COLO668 (cell line): ENCODE measurements at regions not wholly inside any gene's neighbourhood (a gene's known extent, or its start where the extent isn't known, plus 50 kb on each side); places are given as distances from the start of the nearest gene placed in this dataset.

Experiments used
- DNase-seq: peaks from one replicate; lab custom pipeline; 2025; ENCODE audit not compliant: unreplicated experiment; lab: John Stamatoyannopoulos, UW

- no peak for DNase-seq
Observed at GRCh38 chr3:181855825-181856224, 144.1 kb downstream of the SOX2 start.

DNA sequence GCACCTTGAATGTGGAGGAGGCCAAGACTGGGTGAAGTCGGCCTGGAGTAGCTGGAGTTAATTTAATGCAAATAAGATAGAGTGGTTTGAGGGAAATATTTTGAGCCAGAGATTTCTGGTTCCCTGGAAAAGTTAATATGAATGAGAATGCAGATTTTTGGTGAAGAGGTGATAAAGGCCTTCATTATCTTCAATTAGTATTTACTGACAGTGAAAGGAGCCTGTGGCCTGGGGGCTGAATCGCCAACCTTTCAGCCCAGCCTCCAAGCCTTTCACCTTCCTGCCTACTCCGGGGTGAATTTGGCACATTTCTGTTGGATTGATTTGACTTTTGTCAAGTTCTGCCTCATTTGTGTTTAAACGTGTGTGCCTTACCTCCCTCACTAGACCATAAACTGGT, 147.8 kb downstream of the SOX2 start:
- DNase-seq: no peak

DNA sequence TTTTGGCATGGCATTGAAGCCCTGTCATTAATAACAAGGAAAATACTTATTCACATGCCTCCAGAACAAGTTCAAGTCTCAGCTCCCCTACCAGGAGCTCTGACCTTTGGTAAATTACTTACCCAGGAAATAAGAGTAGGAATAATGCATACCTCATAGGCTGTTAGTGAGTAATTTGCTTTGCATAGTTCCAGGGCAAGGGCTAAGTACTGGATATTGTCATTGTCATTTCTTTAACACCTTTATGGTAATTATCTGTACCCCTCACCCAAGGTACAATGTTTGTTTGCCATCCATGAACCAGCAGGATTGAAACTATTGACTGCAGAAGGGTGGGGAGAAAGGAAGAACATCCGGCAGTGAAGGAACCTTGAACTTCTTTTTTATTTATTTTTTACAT, 148.5 kb downstream of the SOX2 start:
- no peak for DNase-seq

DNA sequence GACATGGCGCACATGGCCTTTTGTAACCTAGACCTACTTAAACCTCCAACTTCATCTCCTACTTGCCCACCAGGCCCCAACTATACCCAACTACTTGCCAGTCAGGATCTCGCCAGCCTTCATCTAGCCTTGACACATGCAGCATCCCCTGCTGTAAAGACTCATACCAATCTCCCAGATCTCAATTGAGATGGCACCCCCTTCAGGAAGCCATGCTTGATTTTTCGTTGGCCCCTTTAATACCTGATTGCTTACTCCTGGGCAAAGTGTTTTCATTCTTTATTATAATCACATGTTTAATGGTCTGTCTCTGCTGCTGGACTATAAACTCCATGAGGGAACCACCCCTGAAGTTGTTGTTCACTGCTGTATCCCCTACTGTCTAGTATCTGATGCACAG, 150.8 kb downstream of the SOX2 start:
- DNase-seq: no peak

- DNase-seq: no peak
Observed at GRCh38 chr3:181868576-181869082, 156.9 kb downstream of the SOX2 start.

- DNase-seq: no peak
Observed at GRCh38 chr3:181872887-181873286, 161.2 kb downstream of the SOX2 start.

DNA sequence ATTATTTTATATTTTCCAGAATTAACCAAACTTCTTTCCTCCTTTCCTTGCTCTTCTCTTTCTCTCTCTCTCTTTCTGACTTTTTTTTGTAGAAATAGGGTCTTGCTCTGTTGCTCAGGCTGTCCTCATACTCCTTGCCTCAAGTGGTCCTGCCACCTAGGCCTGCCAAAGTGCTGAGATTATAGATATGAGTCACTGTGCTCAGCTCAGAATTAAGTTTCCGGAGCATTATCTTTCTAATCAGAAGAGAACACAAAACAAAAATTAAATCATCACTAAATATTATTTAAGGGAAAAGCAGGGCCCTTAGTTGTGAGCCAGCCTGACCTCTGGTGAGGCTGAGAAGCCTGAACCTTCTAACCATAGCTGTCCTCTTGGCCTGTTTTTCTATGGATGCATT, 168.2 kb downstream of the SOX2 start:
- DNase-seq: no peak

DNA sequence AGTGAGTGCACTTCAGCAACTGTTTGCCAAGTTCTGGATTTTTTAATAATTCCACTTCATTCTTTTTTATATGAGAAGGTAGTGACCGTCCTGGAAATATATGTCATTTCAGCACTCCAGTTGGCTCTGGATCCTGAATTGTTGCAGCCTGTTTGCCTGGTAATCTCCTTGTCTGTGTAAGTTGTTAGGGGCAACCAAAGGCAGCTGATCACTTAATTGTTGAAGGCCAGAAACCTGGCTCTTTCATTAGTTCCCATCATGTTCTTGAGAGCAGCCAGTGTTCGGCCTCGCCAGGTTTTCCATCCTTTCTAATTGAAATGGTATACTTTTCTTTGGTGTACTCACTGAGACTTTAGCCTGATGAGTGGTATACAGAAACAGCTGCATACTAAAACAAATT, 168.6 kb downstream of the SOX2 start:
- no peak for DNase-seq

- DNase-seq: no peak
Observed at GRCh38 chr3:181881749-181882148, 170.0 kb downstream of the SOX2 start.

DNA sequence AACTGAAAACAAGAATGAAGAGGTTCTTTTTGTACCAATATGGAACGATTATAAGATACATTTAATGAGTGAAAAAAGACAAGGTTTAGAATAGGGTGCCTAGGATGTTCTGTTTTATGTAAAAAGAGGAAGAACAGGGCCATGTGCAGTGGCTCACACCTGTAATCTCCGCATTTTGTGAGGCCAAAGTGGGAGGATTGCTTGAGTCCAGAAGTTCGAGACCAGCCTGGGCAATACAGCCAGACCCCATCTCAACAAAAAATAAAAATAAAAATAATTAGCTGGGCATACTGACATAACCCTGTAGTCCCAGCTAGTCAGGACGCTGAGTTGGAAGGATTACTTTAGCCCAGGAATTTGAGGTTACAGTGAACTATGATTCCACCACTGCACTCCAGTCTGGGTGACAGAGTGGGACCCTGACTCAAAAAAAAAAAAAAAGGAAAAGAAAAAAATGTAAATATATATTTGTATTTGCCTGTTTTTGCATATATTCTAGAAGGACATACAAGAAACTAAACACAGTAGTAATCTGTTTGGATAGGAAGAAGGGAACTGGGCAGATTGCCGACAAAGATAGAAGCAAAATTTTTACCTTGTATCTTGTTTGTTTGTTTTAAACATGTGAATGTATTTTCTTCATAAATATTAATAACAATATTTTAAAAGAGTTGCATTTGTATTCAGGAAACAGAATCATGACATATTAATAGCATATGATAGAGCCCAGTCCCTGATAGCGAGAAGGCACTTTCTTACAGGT, 174.3 kb downstream of the SOX2 start:
- DNase-seq: no peak

GRCh38 chr3:181886676-181887075, 175.0 kb downstream of the SOX2 start:
- no peak for DNase-seq

DNA sequence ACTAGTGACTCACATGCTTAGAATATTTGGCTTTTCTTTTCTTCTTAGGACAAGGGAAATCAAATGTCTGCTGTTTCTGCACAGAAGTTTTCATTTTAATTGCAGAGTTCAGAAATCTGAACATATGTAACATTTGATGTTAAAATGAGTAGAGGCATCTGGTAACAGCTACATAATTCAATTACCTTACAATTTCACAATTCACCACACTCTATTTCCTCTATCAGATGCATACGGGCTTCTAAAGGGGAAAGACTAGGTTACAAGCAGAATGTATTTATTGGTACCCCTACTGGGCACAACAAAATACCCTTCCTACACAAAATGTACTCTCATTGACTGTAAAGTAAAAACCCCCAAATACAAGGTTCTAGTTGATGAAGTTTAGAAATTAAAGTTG, 176.0 kb downstream of the SOX2 start:
- no peak for DNase-seq

- DNase-seq: no peak
Observed at GRCh38 chr3:181888234-181888633, 176.5 kb downstream of the SOX2 start.

DNA sequence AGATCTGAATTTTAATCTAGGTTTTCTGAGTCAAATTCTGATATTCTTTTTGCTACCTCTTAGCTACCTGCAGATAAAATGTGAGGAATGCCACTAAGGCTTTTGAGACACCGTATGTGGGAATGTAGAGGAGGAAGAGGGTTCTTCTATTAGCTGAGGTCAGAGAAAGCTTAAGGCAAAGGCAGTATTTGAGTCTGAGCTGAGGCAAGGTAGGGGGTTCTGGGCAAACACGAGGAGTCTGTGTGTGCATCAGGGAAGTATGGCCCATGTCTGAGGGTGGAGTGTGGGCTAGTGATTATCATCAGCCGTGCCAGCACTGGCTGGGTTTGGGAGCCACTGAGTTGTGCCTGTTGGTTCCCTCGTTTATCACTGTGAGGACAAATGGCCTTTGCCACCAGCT, 181.1 kb downstream of the SOX2 start:
- no peak for DNase-seq

DNA sequence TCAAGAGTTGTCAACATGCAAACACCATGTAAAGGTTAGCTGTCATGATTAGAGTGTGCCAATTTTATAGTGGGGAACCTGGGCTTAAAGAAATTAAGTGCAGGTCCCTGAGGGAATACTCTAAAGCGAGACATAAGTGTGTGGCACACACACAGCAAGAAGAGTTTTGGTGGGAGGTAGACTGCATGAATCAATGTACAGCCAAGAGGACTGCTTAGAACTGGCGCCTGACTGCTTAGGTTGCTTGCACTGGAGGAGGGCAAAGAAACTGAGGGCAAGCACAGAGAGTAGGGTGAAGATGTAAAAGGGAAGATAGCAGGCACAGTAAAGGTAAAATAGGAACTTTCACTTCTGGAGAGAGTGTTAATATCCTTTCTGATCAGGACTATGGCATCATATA, 184.9 kb downstream of the SOX2 start:
- DNase-seq: no peak

GRCh38 chr3:181899702-181900101, 188.0 kb downstream of the SOX2 start:
- DNase-seq: no peak

- DNase-seq: no peak
Observed at GRCh38 chr3:181901626-181902025, 189.9 kb downstream of the SOX2 start.

DNA sequence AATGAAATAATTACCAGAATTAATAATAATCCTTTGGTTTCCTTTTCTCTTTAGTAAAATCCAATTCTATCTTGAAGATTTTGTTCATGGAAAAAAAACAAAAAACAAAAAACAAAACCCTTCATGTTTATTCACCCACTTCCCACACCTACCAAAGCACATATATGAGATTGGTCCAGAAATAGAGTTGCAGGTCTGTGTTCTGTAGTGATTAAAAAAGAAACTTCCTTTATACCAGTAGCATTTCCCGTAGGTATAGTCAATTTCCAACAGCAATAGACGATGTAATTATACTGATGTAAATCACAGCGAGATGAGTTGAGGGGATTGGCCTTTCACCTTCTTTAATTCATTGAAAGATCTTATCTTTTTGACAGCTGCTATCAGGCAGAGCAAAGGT, 194.6 kb downstream of the SOX2 start:
- no peak for DNase-seq

- DNase-seq: no peak
Observed at GRCh38 chr3:181909241-181909640, 197.5 kb downstream of the SOX2 start.

- DNase-seq: no peak
Observed at GRCh38 chr3:181912384-181912783, 200.7 kb downstream of the SOX2 start.

- DNase-seq: no peak
Observed at GRCh38 chr3:181913254-181913653, 201.5 kb downstream of the SOX2 start.

DNA sequence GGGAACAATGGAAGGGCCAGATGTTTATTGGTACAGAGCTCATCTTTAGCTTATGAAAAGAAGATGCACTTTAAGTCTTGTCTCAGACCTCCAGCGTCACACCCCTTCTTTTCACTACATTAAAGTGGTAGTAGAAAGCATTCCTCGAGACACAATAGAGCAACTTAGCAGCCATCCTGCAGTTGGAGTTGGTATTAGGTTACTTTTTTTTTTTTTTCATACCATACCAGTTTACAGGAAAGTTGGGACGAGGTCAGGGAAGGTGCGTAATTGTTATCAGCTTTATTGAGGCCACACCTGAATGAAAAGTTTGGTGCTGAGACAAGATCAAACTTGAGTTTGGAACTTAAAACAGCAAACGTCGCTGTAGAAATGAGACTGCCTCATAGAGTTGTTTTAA, 203.8 kb downstream of the SOX2 start:
- DNase-seq: no peak

GRCh38 chr3:181916013-181916412, 204.3 kb downstream of the SOX2 start:
- DNase-seq: no peak
